HG03439 (cell line): ENCODE measurements at regions not wholly inside any gene's neighbourhood (a gene's known extent, or its start where the extent isn't known, plus 50 kb on each side); places are given as distances from the start of the nearest gene placed in this dataset.
"Not testable (repeated sequence)": the region's sequence is repeated elsewhere in the genome, so short reads cannot be mapped to it uniquely, and the experiment has no call there.

Experiments
- ATAC-seq: cut with Tn5 transposase; IDR thresholded peaks from one replicate; pipeline ENCODE4 v1.9.1; 2021; ENCODE audit warnings: mild to moderate bottlenecking, moderate library complexity; ENCODE audit not compliant: unreplicated experiment

DNA sequence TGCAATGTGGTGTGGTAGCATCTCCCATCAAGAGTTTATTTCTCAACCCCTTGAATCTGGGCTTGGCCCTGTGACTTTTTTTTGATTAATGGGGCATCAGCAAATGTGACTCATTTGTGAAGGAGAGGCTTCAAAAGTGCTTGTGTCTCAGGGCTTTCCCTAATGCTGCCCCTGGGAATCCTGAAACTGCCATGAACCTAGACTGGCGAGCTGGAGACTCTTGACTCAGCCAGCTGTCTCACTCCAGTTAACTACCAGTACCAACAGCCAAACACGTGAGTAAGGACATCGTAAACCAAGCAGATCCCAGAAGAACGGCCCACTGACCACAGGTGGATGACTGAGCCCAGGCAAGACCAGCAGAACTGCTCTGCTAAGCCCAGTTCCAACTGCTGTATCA is 72.8 kb upstream of the ADTRP start:
- ATAC-seq, result peak; percentile 32

DNA sequence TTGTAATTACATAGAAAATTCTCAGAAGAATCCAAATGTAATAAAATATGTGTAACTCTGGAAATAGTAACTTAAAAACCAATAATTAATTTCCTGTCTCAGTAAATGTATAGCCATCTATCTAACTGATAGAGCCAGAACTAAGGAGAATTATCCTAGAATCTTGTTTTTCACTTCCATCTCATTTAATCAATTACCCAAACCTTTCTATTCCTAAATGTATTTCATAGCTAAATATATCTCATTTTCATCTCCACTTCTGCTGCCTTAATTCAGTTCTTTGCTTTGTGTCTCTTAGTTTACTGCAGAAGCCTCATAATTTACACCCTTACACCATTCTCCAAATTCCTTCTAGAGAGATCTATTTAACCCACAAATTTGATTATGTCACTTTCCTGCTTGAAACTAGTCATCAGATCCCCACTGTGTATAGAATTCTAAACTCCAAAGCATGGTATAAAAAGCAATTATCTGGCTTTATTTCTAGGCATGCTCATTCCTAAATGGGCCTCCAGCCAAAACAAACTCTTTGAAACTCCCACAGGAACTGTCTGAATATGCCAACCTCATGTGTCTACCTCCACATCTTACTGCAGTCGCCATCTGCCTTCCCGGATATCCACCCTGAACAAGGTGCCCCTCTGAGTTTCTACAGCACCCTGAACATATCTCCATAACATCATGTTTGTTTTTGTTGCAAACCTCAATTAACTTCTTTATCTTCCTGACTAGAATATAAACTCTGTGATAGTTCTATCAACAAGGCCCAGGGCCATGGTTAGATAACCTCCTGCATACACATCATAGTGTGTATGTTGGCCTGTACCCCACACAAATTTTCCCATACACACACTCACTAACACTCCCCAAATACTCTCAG is 70.5 kb upstream of the ADTRP start:
- ATAC-seq, result no peak

DNA sequence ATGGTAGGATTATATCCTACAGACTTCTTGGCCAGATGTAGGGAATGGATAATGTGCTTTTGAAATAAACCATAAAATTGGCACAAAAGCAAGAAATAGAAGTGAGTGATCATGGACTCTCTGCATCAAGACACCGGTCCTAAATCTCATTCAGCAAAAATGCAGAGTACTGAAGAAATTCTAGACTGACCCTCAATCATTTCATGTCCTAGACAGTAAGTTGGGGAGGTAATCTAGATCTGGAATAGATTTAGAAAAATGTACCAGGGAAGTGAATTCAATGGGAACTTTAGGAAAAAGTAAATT is 69.7 kb upstream of the ADTRP start:
- ATAC-seq, result no peak

- ATAC-seq, result no peak
Measured at GRCh38 chr6:11847515-11848345, 69.1 kb upstream of the ADTRP start.

DNA sequence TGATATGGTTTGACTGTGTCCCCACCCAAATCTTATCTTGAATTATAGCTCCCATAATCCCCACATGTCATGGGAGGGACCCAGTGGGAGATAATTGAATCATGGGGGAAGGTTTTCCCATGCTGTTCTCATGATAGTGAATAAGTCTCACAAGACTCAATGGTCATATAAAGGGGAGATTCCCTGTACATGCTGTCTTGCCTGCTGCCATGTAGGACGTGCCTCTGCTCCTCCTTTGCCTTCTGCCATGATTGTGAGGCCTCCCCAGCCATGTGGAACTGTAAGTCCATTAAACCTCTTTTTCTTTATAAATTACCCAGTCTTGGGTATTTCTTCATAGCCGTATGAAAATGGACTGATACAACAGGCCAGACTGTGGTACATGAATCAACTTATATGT is 68.5 kb upstream of the ADTRP start:
- not testable (repeated sequence) for ATAC-seq

DNA sequence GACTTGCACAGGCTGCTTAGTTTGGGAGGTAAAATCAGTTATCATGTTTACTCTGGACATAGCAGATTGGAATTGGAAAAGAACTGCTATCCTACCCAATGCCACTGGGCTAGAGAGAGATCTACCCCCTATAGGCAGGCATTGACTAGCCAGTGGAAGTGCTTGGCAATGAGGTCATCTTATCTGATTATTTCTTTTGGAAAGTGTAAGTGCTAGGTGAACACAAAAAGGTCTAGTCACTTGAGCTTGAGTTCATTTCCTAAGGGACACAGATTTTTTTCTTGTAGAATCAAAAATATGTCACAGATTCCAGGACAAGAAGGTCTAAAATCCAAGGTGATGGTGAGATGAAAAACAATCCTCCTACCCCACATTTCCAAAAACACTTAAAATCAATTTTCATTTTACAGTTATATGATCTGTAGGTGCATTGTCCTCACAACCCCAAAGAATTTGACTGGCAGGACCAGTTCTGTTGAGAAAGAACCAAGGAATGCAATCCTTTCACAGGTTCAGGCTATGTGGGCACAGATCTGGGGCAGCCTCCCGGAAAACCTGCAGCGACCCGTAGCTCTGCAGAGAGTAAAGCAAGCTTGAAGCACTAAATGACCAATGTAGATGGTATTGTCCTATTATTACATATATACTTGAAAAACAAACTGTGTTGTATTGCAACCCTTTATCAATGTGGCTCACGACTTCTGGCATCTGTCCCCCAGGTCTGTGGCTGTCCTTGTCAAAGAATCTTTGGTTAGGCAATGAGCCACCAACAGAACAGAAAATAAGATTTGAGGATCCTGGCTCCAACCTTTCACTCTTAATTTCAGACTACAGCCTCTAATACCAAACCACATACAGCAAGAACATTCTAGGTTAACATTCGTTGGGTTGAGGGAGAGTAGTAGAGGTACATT is 67.3 kb upstream of the ADTRP start:
- no peak for ATAC-seq

DNA sequence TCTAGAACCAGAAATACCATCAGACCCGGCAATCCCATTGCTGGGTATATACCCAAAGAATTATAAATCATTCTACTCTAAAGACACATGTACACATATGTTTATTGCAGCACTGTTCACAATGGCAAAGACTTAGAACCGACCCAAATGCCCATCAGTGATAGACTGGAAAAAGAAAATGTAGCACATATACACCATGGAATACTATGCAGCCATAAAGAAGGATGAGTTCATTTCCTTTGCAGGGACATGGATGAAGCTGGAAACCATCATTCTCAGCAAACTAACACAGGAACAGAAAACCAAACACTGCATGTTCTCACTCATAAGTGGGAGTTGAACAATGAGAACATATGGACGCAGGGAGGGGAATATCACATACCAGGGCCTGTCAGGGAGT is 64.2 kb upstream of the ADTRP start:
- ATAC-seq, result not testable (repeated sequence)

DNA sequence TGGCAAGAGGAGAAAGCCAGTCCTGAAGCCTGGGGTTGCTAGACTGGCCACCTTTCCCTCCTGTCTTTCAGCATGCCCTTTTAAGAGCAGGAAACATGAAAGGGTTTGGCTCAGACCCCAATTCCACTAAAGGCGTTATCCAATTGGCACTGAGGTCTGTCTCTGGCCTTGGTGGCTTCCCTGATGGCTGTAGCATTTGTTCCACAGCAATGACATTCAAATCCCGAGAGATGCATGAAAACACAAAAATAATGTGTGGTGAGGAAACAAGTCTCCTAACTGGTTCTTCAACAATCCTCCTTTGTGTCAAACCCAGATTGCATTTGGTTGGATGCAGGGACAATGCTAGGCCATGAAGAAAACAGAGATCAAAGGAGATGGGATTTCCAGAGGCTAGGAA is 56.5 kb upstream of the ADTRP start:
- no peak for ATAC-seq

DNA sequence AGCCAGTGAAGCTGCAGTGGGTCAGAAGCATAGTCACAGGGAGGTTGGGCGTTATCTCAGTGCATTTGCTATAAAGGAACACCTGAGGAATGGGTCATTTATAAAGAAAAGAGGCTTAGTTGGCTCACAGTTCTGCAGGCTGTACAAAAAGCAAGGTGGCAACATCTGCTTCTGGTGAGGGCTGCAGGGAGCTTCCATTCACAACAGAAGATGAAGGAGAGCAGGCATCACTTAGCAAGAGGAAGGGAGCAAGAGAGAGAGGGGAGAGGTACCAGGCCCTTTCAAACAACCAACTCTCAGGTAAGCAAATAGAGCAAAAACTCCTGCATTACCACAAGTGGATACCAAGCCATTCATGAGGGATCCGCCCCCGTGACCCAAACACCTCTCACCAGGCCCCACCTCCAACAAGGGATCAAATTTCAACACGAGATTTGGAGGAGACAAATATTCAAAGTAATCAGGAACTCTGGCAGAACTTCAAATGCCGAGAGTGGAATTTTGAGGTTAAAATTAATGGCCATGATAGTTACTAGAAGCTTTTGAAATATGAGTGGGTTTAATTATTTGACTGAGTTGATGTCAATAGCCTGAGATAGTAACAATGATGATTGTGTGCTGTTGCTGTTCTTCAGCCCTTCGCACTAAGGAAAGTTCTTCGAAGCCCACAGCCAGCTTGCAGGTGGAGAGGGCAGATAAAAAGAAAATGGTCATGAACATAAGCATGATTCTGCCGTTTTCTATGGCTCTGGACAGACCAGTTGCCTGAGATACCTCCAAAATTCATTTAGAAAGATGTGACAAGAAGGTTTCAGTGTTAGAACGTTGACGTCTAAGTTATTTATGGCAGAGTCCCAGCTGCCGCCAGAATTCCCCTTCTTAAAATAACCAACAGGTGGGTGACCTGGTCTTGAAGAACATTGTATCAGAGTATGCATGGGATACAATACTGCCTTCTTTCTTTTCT is 55.3 kb upstream of the ADTRP start:
- ATAC-seq, result peak; percentile 83

- no peak for ATAC-seq
Measured at GRCh38 chr6:11831653-11832052, 53.0 kb upstream of the ADTRP start.

DNA sequence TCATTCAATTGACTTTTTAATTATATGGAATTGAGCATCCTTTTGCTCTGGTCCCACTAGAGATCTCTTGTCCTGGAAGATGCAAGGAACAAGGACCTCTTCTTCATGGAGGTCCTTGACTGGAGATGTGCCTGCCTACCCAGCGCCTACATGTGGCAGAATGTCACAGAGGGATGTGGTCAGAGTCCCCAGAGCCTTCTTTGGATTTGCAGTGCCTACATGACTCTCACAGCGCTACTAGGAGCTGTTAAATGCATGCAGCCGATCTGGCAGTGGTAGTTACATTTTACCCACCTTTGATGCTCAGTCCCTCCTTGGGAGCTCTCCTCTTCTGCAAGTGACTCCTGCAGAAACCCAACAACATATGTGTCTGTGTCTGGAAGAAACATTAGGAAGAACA is 51.9 kb upstream of the ADTRP start:
- no peak for ATAC-seq

DNA sequence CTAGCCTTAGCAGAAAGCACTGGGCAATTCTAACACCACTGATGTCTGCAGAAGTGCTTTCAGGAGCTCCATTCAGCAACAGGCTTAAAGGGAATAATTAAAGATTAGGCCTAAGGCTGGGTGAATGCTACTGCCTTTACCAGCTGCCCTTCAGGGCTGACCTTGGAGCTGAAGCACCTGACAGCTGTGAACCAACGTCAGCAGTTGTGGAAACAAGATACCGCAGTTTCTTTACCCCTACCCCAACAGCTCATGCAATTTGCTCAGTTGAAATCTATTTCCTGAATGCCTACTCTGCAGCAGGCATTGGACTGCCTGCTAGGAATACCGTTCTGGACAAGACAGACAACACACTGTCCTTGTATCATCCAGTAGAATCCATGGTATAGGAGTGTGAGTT is 51.5 kb upstream of the ADTRP start:
- no peak for ATAC-seq

- ATAC-seq, result no peak
Measured at GRCh38 chr6:11828262-11828870, 49.8 kb upstream of the ADTRP start.
